ENCODE measurements at regions not wholly inside any gene's neighbourhood (a gene's known extent, or its start where the extent isn't known, plus 50 kb on each side); places are given as distances from the start of the nearest gene placed in this dataset.

- TF ChIP-seq CTCF (IDR thresholded peaks at IDR 0.05; ENCODE audit: insufficient read depth, low read depth, low read length) (no peak), EZH2 (IDR thresholded peaks at IDR 0.05; ENCODE audit: insufficient read depth, low read length) (no peak)
Observed at GRCh38 chr9:107927276-107927675, 437.7 kb upstream of the KLF4 start.

Measured in astrocyte (in vitro differentiated cells and primary cell).